LoVo (cell line): ENCODE measurements at regions not wholly inside any gene's neighbourhood (a gene's known extent, or its start where the extent isn't known, plus 50 kb on each side); places are given as distances from the start of the nearest gene placed in this dataset.
"Not testable (repeated sequence)": the region's sequence is repeated elsewhere in the genome, so short reads cannot be mapped to it uniquely, and the experiment has no call there.

ENCODE experiments used
- DNase-seq: peaks from one replicate; pipeline ENCODE4 v3.0.0-alpha.2; 2016; ENCODE audit warnings: low spot score

GRCh38 chr2:128414946-128415778 is 96.5 kb upstream of the HS6ST1 start:
- no peak for DNase-seq

- DNase-seq, result no peak
Observed at GRCh38 chr2:128415779-128416061, 97.1 kb upstream of the HS6ST1 start.

- DNase-seq, result no peak
Observed at GRCh38 chr2:128416109-128416785, 97.6 kb upstream of the HS6ST1 start.

GRCh38 chr2:128416806-128417205 is 98.1 kb upstream of the HS6ST1 start:
- no peak for DNase-seq

GRCh38 chr2:128417264-128417663 is 98.6 kb upstream of the HS6ST1 start:
- not testable (repeated sequence) for DNase-seq

- no peak for DNase-seq
Observed at GRCh38 chr2:128420131-128420530, 101.5 kb upstream of the HS6ST1 start.

GRCh38 chr2:128420776-128421175 is 102.1 kb upstream of the HS6ST1 start:
- no peak for DNase-seq

- no peak for DNase-seq
Observed at GRCh38 chr2:128421286-128421685, 102.6 kb upstream of the HS6ST1 start.

GRCh38 chr2:128421861-128422311 is 103.2 kb upstream of the HS6ST1 start:
- no peak for DNase-seq

- no peak for DNase-seq
Observed at GRCh38 chr2:128422571-128422970, 103.9 kb upstream of the HS6ST1 start.

- DNase-seq, result no peak
Observed at GRCh38 chr2:128423788-128424165, 105.1 kb upstream of the HS6ST1 start.

GRCh38 chr2:128424406-128425171 is 105.9 kb upstream of the HS6ST1 start:
- no peak for DNase-seq

GRCh38 chr2:128425216-128425615 is 106.5 kb upstream of the HS6ST1 start:
- DNase-seq, result no peak

GRCh38 chr2:128425731-128426620 is 107.3 kb upstream of the HS6ST1 start:
- no peak for DNase-seq

GRCh38 chr2:128427413-128427755 is 108.7 kb upstream of the HS6ST1 start:
- DNase-seq, result no peak

- no peak for DNase-seq
Observed at GRCh38 chr2:128428415-128428814, 109.7 kb upstream of the HS6ST1 start.

- no peak for DNase-seq
Observed at GRCh38 chr2:128432423-128432822, 113.8 kb upstream of the HS6ST1 start.

GRCh38 chr2:128433911-128434550 is 115.4 kb upstream of the HS6ST1 start:
- DNase-seq, result no peak

GRCh38 chr2:128435576-128436478 is 117.2 kb upstream of the HS6ST1 start:
- no peak for DNase-seq

GRCh38 chr2:128436479-128437203 is 118.0 kb upstream of the HS6ST1 start:
- no peak for DNase-seq
